H1 (cell line): ENCODE measurements at regions not wholly inside any gene's neighbourhood (a gene's known extent, or its start where the extent isn't known, plus 50 kb on each side); places are given as distances from the start of the nearest gene placed in this dataset.

Experiments used
- HDAC2 ChIP-seq, 2 experiments: fragments of 300-600 bp in 1 of 2; sonication (generic) in 1 of 2; IDR thresholded peaks; 2 replicates each; pipeline ENCODE4 v1.6.1; 2011 to 2012; ENCODE audit warnings: low read depth in 2 of 2, low read length in 2 of 2, mild to moderate bottlenecking in 2 of 2, moderate library complexity in 2 of 2, borderline replicate concordance in 1 of 2, inconsistent platforms in 1 of 2
- SP2 ChIP-seq: IDR thresholded peaks from 2 replicates; pipeline ENCODE4 v1.6.1; 2012; ENCODE audit warnings: mild to moderate bottlenecking, low read length, inconsistent platforms

DNA sequence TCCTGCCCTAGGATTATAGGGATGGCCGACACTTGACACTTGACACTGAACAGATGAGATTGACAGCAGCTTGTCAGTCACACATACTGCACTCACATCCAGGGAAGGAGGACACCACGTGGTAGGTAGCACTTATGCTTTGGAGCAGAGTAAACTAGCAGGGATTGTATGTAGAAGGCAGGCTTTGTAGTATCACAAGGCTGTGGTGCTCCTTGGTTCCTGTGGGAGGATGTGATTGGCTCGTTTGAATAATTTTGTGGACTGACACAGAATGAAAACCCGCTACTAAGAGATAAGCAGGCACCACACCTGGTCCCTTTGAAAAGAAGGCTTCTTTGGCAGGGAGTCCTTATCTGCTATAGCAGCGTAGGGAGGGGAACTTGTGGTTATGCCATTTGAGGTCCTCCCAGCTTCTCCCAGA lies 63.6 kb upstream of the IL12B start (continued):
- TF ChIP-seq HDAC2 (IDR thresholded peaks at IDR 0.05; ENCODE audit: borderline replicate concordance in 1 of 2, low read depth in 2 of 2, low read length in 2 of 2) (no peak), SP2 (no peak)
